ENCODE measurements at regions not wholly inside any gene's neighbourhood (a gene's known extent, or its start where the extent isn't known, plus 50 kb on each side); places are given as distances from the start of the nearest gene placed in this dataset.
"Not testable (repeated sequence)": the region's sequence is repeated elsewhere in the genome, so short reads cannot be mapped to it uniquely, and the experiment has no call there.

DNA sequence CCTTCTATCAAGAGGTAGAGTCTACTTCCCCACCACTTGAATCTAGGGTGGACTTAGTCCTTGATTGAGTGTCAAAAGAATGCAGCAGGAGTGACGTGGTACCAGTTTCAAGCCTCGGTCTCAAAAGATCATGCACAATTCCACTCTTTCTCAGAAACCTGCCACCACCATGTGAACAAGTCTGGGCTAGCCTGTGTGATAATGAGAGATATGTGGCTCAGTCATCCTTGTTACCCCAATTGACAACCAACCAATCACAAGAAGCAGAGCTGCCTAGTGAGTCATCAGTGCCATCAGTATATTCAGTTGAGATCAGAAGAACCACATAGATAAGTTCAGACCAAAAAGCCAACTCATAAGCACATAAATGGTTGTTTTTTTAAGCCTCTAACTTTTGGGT lies 374.5 kb downstream of the IL20RB start:
- ATAC-seq (no peak), DNase-seq (no peak)
- no peaks in the 10 kb centered on the region for H3K36me3 Mint-ChIP-seq (ENCODE audit: insufficient read depth)
- no peaks in the 10 kb centered on the region for H3K27me3 Mint-ChIP-seq (ENCODE audit: low read depth)
- H3K4me3 Mint-ChIP-seq, result no peak overlapping the region
- H3K4me1 Mint-ChIP-seq (ENCODE audit: low read depth), result no peaks in the 10 kb centered on the region
- H3K9me3 Mint-ChIP-seq, result no peaks in the 10 kb centered on the region

DNA sequence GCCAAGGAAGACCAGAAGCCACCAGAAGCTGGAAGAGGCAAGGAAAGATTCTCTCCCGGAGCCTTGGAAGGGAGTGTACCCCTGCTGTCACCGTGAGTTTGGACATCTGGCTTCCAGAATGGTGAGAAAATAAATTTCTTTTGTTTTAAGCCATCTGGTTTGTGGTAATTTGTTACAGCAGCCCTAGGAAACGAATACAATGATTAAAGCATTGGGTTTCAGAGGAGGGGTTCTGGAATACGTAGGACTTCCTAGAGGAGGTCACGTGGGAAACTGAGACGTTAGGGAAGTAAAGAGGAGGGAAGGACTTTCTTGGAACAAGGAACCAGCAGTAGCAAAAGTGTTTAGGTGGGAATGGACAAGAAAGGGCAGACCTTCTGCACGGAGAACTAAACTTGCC lies 377.7 kb downstream of the IL20RB start:
- no peaks in the 10 kb centered on the region for H3K36me3 Mint-ChIP-seq (ENCODE audit: insufficient read depth)
- ATAC-seq (no peak), DNase-seq (no peak)
- H3K27me3 Mint-ChIP-seq (ENCODE audit: low read depth), result no peaks in the 10 kb centered on the region
- peaks cover 14% of the 10 kb centered on the region for H3K9me3 Mint-ChIP-seq
- no peak overlapping the region for H3K4me3 Mint-ChIP-seq
- H3K4me1 Mint-ChIP-seq (ENCODE audit: low read depth), result no peaks in the 10 kb centered on the region

DNA sequence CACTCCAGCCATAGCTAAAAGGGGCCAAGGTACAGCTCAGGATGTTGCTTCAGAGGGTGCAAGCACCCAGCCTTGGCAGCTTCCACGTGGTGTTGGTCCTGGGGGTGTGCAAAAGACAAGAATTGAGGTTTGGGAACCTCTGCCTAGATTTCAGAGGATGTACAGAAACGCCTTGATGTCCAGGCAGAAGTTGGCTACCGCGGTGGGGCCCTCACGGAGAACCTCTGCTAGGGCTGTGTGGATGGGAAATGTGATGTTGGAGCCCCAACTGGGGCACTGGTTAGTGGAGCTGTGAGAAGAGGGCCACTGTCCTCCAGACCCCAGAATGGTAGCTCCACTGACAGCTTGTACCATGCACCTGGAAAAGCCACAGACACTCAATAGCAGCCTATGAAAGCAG lies 380.6 kb downstream of the IL20RB start:
- H3K4me1 Mint-ChIP-seq (ENCODE audit: low read depth); H3K4me3 Mint-ChIP-seq; DNase-seq; H3K36me3 Mint-ChIP-seq (ENCODE audit: insufficient read depth); H3K27me3 Mint-ChIP-seq (ENCODE audit: low read depth); ATAC-seq: not testable (repeated sequence)
- peaks cover 14% of the 10 kb centered on the region for H3K9me3 Mint-ChIP-seq

DNA sequence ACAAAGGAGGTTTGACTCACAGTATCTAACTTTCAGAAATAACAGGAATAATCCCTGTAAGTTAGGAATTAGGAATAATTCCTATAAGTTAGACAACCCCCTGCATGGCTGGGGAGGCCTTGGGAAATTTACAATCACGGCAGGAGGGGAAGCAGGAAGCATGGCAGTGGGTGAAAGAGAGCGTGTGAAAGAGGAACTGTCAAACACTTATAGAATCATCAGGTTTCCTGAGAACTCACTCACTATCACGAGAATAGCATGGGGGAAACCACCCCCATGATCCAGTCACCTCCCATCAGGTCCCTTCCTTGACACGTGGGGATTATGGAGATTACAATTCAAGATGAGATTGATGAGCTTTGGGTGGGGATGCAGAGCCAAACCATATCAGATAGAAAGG lies 385.5 kb downstream of the IL20RB start:
- Mint-ChIP-seq H3K4me3 (no peak overlapping the region), H3K4me1 (ENCODE audit: low read depth) (no peaks in the 10 kb centered on the region), H3K27me3 (ENCODE audit: low read depth) (no peaks in the 10 kb centered on the region), H3K36me3 (ENCODE audit: insufficient read depth) (no peaks in the 10 kb centered on the region), H3K9me3 (peaks cover 10% of the 10 kb centered on the region)
- ATAC-seq (no peak), DNase-seq (no peak)

DNA sequence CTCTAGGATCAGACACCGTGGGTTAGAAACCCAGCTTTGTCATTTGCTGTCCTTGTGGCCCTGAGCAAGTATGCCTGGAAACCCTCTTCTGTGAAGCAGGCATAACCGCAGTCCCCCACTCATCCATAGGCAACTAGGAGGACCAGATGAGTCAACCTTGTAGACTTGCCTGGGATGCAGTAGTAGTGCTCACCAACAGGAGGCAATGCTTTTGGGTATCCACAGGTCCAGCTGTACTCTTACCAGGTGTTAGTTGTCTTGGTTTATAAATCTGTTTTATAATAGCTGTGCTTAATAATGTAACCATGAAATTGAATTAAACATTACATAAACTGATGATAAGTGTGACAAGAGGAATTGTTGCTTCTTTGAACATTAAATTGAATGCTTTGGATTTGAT lies 389.3 kb downstream of the IL20RB start:
- DNase-seq (no peak), ATAC-seq (no peak)
- Mint-ChIP-seq H3K9me3 (peaks cover 3% of the 10 kb centered on the region), H3K36me3 (ENCODE audit: insufficient read depth) (no peaks in the 10 kb centered on the region), H3K4me3 (no peak overlapping the region), H3K4me1 (ENCODE audit: low read depth) (no peaks in the 10 kb centered on the region), H3K27me3 (ENCODE audit: low read depth) (no peaks in the 10 kb centered on the region)

GRCh38 chr3:137347817-137348368 lies 390.1 kb downstream of the IL20RB start:
- no peak for ATAC-seq
- Mint-ChIP-seq H3K36me3 (ENCODE audit: insufficient read depth) (no peaks in the 10 kb centered on the region), H3K27me3 (ENCODE audit: low read depth) (no peaks in the 10 kb centered on the region)

GRCh38 chr3:137348936-137349335 lies 391.2 kb downstream of the IL20RB start:
- Mint-ChIP-seq H3K4me1 (ENCODE audit: low read depth) (no peaks in the 10 kb centered on the region), H3K27me3 (ENCODE audit: low read depth) (no peaks in the 10 kb centered on the region), H3K9me3 (peaks cover 4% of the 10 kb centered on the region), H3K4me3 (no peak overlapping the region), H3K36me3 (ENCODE audit: insufficient read depth) (no peaks in the 10 kb centered on the region)
- DNase-seq (no peak), ATAC-seq (no peak)

More at GRCh38 chr3:137347817-137348368, 390.1 kb downstream of the IL20RB start:
- Mint-ChIP-seq H3K4me3 (no peak overlapping the region), H3K9me3 (peaks cover 4% of the 10 kb centered on the region), H3K4me1 (ENCODE audit: low read depth) (no peaks in the 10 kb centered on the region)
- DNase-seq, result no peak

GRCh38 chr3:137349557-137350348 lies 392.0 kb downstream of the IL20RB start:
- Mint-ChIP-seq H3K4me3 (no peak overlapping the region), H3K4me1 (ENCODE audit: low read depth) (no peaks in the 10 kb centered on the region), H3K27me3 (ENCODE audit: low read depth) (no peaks in the 10 kb centered on the region), H3K36me3 (ENCODE audit: insufficient read depth) (no peaks in the 10 kb centered on the region), H3K9me3 (peaks cover 4% of the 10 kb centered on the region)
- DNase-seq, result no peak
- ATAC-seq, result no peak

- ATAC-seq (no peak), DNase-seq (no peak)
- Mint-ChIP-seq H3K9me3 (peaks cover 16% of the 10 kb centered on the region), H3K4me1 (ENCODE audit: low read depth) (no peaks in the 10 kb centered on the region), H3K4me3 (no peak overlapping the region), H3K27me3 (ENCODE audit: low read depth) (peaks cover 2% of the 10 kb centered on the region), H3K36me3 (ENCODE audit: insufficient read depth) (no peaks in the 10 kb centered on the region)
These were observed 402.9 kb downstream of the IL20RB start for GRCh38 chr3:137360531-137361201.

- DNase-seq (no peak), ATAC-seq (no peak)
- Mint-ChIP-seq H3K4me1 (ENCODE audit: low read depth) (no peaks in the 10 kb centered on the region), H3K36me3 (ENCODE audit: insufficient read depth) (no peaks in the 10 kb centered on the region), H3K4me3 (no peak overlapping the region), H3K9me3 (peaks cover 4% of the 10 kb centered on the region), H3K27me3 (ENCODE audit: low read depth) (peaks cover 1% of the 10 kb centered on the region)
These were observed 382.0 kb upstream of the SOX14 start for GRCh38 chr3:137382005-137382594.

- DNase-seq, result no peak
- Mint-ChIP-seq H3K4me3 (no peak overlapping the region), H3K4me1 (ENCODE audit: low read depth) (no peaks in the 10 kb centered on the region), H3K36me3 (ENCODE audit: insufficient read depth) (no peaks in the 10 kb centered on the region), H3K9me3 (peaks cover 3% of the 10 kb centered on the region), H3K27me3 (ENCODE audit: low read depth) (no peaks in the 10 kb centered on the region)
- no peak for ATAC-seq
These were observed 378.2 kb upstream of the SOX14 start for GRCh38 chr3:137385922-137386321.

DNA sequence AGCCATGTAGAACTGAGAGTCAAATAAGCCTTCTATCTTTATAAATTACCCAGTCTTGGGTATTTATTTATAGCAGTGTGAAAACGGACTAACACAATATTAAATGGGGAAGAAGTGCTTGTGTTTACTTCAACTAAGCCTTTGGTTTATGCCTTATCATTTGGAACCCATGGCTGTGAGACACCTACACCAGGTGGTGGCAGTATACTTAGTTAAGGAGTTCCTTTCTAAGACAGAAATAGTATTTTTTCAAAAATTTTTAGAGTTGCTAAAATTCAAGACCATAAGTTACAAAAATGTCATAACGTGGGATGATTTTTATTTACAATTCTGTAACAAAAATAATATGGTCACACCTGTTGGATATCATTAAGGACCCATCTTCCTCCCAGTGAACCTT lies 354.5 kb upstream of the SOX14 start:
- DNase-seq (no peak), ATAC-seq (no peak)
- Mint-ChIP-seq H3K36me3 (ENCODE audit: insufficient read depth) (no peaks in the 10 kb centered on the region), H3K4me3 (no peak overlapping the region), H3K27me3 (ENCODE audit: low read depth) (no peaks in the 10 kb centered on the region), H3K9me3 (peaks cover 3% of the 10 kb centered on the region), H3K4me1 (ENCODE audit: low read depth) (no peaks in the 10 kb centered on the region)

- Mint-ChIP-seq H3K4me3 (no peak overlapping the region), H3K9me3 (peaks cover 3% of the 10 kb centered on the region), H3K4me1 (ENCODE audit: low read depth) (no peaks in the 10 kb centered on the region), H3K36me3 (ENCODE audit: insufficient read depth) (no peaks in the 10 kb centered on the region), H3K27me3 (ENCODE audit: low read depth) (no peaks in the 10 kb centered on the region)
- DNase-seq (no peak), ATAC-seq (no peak)
These were observed 354.1 kb upstream of the SOX14 start for GRCh38 chr3:137410028-137410427.

GRCh38 chr3:137420198-137420995 lies 343.7 kb upstream of the SOX14 start:
- DNase-seq, result no peak
- Mint-ChIP-seq H3K4me3 (no peak overlapping the region), H3K4me1 (ENCODE audit: low read depth) (no peaks in the 10 kb centered on the region), H3K36me3 (ENCODE audit: insufficient read depth) (no peaks in the 10 kb centered on the region), H3K27me3 (ENCODE audit: low read depth) (no peaks in the 10 kb centered on the region), H3K9me3 (peaks cover 19% of the 10 kb centered on the region)
- ATAC-seq, result no peak

All from activated T-cell treated with anti-CD3 and anti-CD28 coated beads, Interleukin-2, amount 50 U/mL, for 4 hours (primary cell).